GM13976 (cell line): ENCODE measurements at regions not wholly inside any gene's neighbourhood (a gene's known extent, or its start where the extent isn't known, plus 50 kb on each side); places are given as distances from the start of the nearest gene placed in this dataset.

ENCODE experiments used
- DNase-seq: peaks from one replicate; pipeline ENCODE4 v3.0.0; 2012; ENCODE audit warnings: low spot score
- CTCF ChIP-seq: IDR thresholded peaks from 2 replicates; pipeline ENCODE4 v1.5.1; 2012; ENCODE audit warnings: borderline replicate concordance, mild to moderate bottlenecking; ENCODE audit not compliant: insufficient read depth; ENCODE audit errors: extremely low read depth, missing control alignments, control extremely low read depth
- in situ Hi-C: fragments of 300-500 bp; cut with MboI; formaldehyde crosslinking; loops from one replicate; pipeline ENCODE4 v1.12.0; 2022; ENCODE audit warnings: low sequenced_read_pairs, mixed read lengths, inconsistent platforms; ENCODE audit not compliant: unreplicated experiment

- in situ Hi-C loops, result no loop called here
- no peak for TF ChIP-seq CTCF
- DNase-seq, result no peak
Observed at GRCh38 chr4:28565396-28565795, 1704.8 kb downstream of the STIM2 start.

DNA sequence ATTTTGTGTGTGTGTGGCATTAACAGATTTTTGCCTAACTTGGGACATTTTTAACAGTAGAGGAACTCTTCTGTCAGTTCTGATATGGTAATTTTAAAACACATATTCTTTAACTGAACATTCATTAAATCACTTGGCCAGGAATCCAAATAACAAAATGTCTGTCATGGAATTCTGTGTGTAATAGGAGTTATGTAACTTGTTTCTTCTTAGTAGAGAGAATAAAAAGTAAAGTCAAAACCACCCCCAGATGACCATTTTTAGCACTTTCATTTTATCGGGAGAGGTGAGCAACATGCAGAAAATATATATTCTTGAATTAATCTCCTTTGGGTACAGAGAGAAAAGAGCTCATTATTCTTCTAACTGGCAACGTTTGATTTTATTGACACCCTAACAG, 1740.3 kb downstream of the STIM2 start:
- TF ChIP-seq CTCF, result no peak
- DNase-seq, result no peak
- in situ Hi-C loops, result no loop called here

DNA sequence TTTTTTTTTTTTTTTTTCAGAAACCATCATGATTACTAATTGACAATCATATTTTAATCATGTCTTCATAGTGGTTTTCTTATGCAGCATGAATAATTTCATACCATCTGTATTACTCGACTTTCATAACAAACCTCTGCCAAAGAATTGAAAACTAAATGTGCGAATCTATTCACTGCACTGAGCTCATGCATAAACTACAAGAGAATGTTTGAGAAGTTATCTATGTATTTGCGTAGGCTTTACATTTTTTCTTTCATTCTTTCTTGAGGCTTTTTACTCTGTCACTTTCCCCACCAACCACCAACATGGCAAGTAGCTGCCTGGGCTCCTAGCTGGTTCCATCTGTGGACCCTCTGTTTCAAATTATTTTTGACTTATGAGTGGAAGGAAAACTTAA, 1761.0 kb downstream of the STIM2 start:
- in situ Hi-C loops, result no loop called here
- DNase-seq, result no peak
- TF ChIP-seq CTCF, result no peak

DNA sequence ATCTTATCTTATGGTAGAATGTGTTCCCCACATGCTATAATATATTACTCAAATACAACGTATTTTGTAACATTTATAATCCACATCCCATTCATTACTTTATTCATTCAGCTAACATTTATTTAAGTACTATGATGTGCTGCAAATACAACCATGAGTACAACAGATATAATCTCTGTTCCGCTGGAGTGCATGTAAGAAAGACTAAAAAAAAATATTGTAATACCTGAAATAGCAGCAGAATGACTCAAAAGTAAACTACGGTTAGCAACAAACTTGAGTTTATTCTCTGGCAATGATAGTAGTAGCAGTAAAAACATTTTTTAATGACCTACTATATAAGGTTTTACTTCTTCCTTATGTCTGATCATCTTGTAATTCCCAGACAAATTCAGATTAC, 1776.3 kb downstream of the STIM2 start:
- TF ChIP-seq CTCF, result no peak
- in situ Hi-C loops, result no loop called here
- no peak for DNase-seq

GRCh38 chr4:28639747-28640146, 1779.1 kb downstream of the STIM2 start:
- in situ Hi-C loops, result no loop called here
- DNase-seq, result no peak
- TF ChIP-seq CTCF, result no peak

GRCh38 chr4:28654618-28655017, 1794.0 kb downstream of the STIM2 start:
- TF ChIP-seq CTCF, result no peak
- in situ Hi-C loops, result no loop called here
- DNase-seq, result no peak

DNA sequence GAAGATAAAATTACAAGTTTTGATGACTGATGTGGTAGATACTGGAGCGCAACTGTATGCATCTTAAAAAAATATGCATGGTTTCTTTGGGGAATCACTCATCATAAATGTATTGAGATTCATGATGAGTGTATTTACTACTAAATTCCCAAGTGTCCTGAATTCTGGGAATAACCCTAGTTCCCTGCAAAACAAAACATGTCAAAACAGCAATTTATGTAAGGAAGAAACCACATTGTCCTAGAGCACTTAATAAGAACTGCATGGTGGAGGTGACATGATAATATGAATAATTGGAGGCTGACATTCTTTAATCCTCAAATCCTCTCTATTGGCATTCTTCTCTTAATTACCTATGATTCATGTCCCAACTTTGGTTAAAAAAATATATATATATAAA, 1804.7 kb downstream of the STIM2 start:
- DNase-seq, result no peak
- in situ Hi-C loops, result no loop called here
- no peak for TF ChIP-seq CTCF
